OCI-LY7 (cell line): ENCODE measurements at regions not wholly inside any gene's neighbourhood (a gene's known extent, or its start where the extent isn't known, plus 50 kb on each side); places are given as distances from the start of the nearest gene placed in this dataset.

ENCODE experiments used
- BruUV-seq: library from RNA; stranded (reverse); fragments of 400-500 nt; replicated peaks from 2 replicates; lab custom pipeline; 2021; lab: Mats Ljungman, UMichigan
- CTCF ChIA-PET: fragments of 300-600 bp; sonication (Branson Sonifier 250); formaldehyde crosslinking; loops from one replicate; lab custom pipeline; 2022; ENCODE audit warnings: antibody characterized with exemption; ENCODE audit not compliant: unreplicated experiment; lab: Charles Lee
- POLR2A ChIA-PET: fragments of 300-600 bp; sonication (Branson Sonifier 250); formaldehyde crosslinking; loops from one replicate; lab custom pipeline; 2022; ENCODE audit warnings: antibody characterized with exemption; lab: Charles Lee
- DNase-seq: peaks from one replicate; pipeline ENCODE4 v3.0.0-alpha.2; 2015; ENCODE audit warnings: low spot score
- H2AFZ ChIP-seq: fragments of 200-600 bp; sonication (generic), shearing (Covaris generic); 2 replicates; pipeline ENCODE4 v1.6.1; 2014; ENCODE audit warnings: mild to moderate bottlenecking, antibody characterized with exemption, low read length, moderate library complexity
- H3K27ac ChIP-seq: fragments of 200-600 bp; sonication (generic); 2 replicates; pipeline ENCODE4 v1.5.1; 2014; ENCODE audit warnings: mixed run types, low read depth, mild to moderate bottlenecking, moderate library complexity, low read length, inconsistent platforms; ENCODE audit not compliant: poor library complexity, severe bottlenecking
- H3K36me3 ChIP-seq: fragments of 200-600 bp; sonication (generic); 2 replicates; pipeline ENCODE4 v1.6.1; 2014; ENCODE audit warnings: mild to moderate bottlenecking, antibody characterized with exemption, low read length, moderate library complexity, mixed read lengths; ENCODE audit not compliant: insufficient read depth
- H3K4me1 ChIP-seq: fragments of 200-600 bp; sonication (generic); 2 replicates; pipeline ENCODE4 v1.5.1; 2014; ENCODE audit warnings: mild to moderate bottlenecking, low read length; ENCODE audit not compliant: insufficient read depth, poor library complexity, severe bottlenecking
- H3K4me2 ChIP-seq: fragments of 200-600 bp; sonication (generic); 2 replicates; pipeline ENCODE4 v1.6.1; 2014; ENCODE audit warnings: mild to moderate bottlenecking, low read length
- H3K4me3 ChIP-seq: fragments of 200-600 bp; sonication (generic); 2 replicates; pipeline ENCODE4 v1.5.1; 2014; ENCODE audit warnings: mild to moderate bottlenecking, low read depth, low read length; ENCODE audit not compliant: poor library complexity, severe bottlenecking
- H3K79me2 ChIP-seq: fragments of 200-600 bp; sonication (generic); 2 replicates; pipeline ENCODE4 v1.6.1; 2016; ENCODE audit warnings: low read depth, mild to moderate bottlenecking, low read length, moderate library complexity, mixed read lengths; ENCODE audit not compliant: insufficient read depth
- H3K9me2 ChIP-seq: fragments of 200-600 bp; sonication (generic); 2 replicates; pipeline ENCODE4 v1.6.1; 2016; ENCODE audit warnings: mild to moderate bottlenecking, low read length, mixed read lengths; ENCODE audit not compliant: insufficient read depth
- H3K9me3 ChIP-seq: fragments of 200-600 bp; sonication (generic); 2 replicates; pipeline ENCODE4 v1.6.1; 2014; ENCODE audit warnings: mild to moderate bottlenecking, mixed run types, low read length, mixed read lengths
- H4K20me1 ChIP-seq: fragments of 200-600 bp; sonication (generic); 2 replicates; pipeline ENCODE4 v1.6.1; 2014; ENCODE audit warnings: mild to moderate bottlenecking, antibody characterized with exemption, low read length, moderate library complexity, mixed read lengths; ENCODE audit not compliant: insufficient read depth
- EZH2phosphoT487 ChIP-seq: fragments of 200-600 bp; sonication (generic); IDR thresholded peaks from 2 replicates; pipeline ENCODE4 v1.6.1; 2018; ENCODE audit warnings: low read depth, borderline replicate concordance, mild to moderate bottlenecking, mixed run types, antibody characterized with exemption, low read length, moderate library complexity, mixed read lengths
- intact Hi-C: fragments of 100-400 bp; cut with micrococcal nuclease; formaldehyde crosslinking; loops from one replicate; pipeline ENCODE4 v1.10.0; 2022; ENCODE audit not compliant: unreplicated experiment
- TF ChIP-seq, protein P1 (sequence below): fragments of 200-600 bp; sonication (generic); conservative IDR thresholded peaks from 2 replicates; pipeline ENCODE4 v1.5.1; 2014; ENCODE audit warnings: mild to moderate bottlenecking, antibody characterized with exemption, low read length, moderate library complexity, mixed read lengths

DNA sequence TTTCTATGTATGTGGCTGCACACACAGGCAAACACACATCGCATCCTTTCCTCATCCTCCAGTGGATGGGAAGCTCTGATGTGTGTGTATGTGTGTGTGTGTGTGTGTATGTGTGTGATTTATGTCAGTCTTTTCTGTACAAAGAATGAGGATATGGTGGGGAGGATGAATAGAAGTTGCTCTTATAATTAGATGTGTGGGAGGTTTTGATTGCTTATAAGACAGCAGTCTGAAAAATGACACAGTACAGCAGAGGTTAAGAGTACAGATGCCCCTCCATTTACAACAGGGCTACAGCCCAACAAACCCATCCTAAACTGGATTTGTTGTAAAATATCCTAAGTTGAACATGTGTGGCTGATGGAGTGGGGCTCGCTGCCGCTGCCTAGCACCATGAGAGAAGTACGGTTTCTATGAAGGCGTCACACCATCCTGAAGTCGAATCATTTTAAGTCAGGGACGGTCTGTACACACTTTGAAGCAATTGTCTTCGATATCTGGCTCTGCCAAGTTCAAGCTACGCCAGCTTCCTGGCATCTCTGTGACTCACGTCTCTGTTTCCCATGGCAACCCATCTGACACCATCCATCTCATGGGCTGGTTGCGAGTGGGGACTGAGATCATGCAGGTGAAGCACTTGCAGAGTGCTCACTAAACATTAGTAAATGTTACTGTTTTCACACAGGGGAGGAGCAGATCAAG is 252.6 kb downstream of the MYLK4 start:
- Histone ChIP-seq H3K9me3 (no peaks in the 10 kb centered on the region), H3K4me1 (no peaks in the 10 kb centered on the region), H3K4me3 (no peak overlapping the region), H3K36me3 (no peaks in the 10 kb centered on the region), H4K20me1 (no peaks in the 10 kb centered on the region), H3K4me2 (no peak overlapping the region), H3K27ac (no peak overlapping the region), H3K9me2 (no peaks in the 10 kb centered on the region), H3K79me2 (no peaks in the 10 kb centered on the region), H2AFZ (no peak overlapping the region)
- CTCF ChIA-PET = no interaction called here
- TF ChIP-seq, protein P1, sequence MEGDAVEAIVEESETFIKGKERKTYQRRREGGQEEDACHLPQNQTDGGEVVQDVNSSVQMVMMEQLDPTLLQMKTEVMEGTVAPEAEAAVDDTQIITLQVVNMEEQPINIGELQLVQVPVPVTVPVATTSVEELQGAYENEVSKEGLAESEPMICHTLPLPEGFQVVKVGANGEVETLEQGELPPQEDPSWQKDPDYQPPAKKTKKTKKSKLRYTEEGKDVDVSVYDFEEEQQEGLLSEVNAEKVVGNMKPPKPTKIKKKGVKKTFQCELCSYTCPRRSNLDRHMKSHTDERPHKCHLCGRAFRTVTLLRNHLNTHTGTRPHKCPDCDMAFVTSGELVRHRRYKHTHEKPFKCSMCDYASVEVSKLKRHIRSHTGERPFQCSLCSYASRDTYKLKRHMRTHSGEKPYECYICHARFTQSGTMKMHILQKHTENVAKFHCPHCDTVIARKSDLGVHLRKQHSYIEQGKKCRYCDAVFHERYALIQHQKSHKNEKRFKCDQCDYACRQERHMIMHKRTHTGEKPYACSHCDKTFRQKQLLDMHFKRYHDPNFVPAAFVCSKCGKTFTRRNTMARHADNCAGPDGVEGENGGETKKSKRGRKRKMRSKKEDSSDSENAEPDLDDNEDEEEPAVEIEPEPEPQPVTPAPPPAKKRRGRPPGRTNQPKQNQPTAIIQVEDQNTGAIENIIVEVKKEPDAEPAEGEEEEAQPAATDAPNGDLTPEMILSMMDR = no peak
- TF ChIP-seq EZH2phosphoT487 = no peak
- POLR2A ChIA-PET = no interaction called here
- BruUV-seq = no TSS peak
- intact Hi-C loops = no loop called here
- DNase-seq = no peak

DNA sequence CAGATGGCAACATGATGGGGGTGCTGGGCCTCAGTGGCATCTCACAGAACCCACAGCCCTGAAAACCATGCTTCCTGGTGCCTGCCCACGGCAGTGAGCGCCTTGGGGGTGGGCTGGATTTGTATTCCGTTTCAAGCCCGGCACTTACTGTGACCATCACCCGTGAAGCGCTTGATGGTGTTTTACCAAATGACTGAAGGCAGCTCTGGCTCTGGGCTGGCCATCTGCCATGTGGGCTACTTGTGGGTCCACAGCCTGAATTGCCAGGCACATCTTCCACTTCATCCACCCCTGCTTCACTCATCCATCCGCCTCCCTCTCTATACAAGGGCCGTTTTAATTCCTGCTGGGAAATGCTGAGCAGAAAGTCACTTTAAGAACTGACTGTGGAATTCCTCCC is 250.9 kb upstream of the GMDS start:
- H3K79me2 ChIP-seq = no peaks in the 10 kb centered on the region
- no peaks in the 10 kb centered on the region for H4K20me1 ChIP-seq
- H3K9me3 ChIP-seq = no peaks in the 10 kb centered on the region
- POLR2A ChIA-PET = no interaction called here
- no peaks in the 10 kb centered on the region for H3K36me3 ChIP-seq
- no peak overlapping the region for H3K4me2 ChIP-seq
- no peak overlapping the region for H2AFZ ChIP-seq
- intact Hi-C loops = no loop called here
- H3K4me3 ChIP-seq = no peak overlapping the region
- TF ChIP-seq EZH2phosphoT487 = no peak
- TF ChIP-seq, protein P1 = no peak
- BruUV-seq = no TSS peak
- H3K27ac ChIP-seq = no peak overlapping the region
- DNase-seq = no peak
- CTCF ChIA-PET = no interaction called here
- H3K9me2 ChIP-seq = no peaks in the 10 kb centered on the region
- H3K4me1 ChIP-seq = no peaks in the 10 kb centered on the region

DNA sequence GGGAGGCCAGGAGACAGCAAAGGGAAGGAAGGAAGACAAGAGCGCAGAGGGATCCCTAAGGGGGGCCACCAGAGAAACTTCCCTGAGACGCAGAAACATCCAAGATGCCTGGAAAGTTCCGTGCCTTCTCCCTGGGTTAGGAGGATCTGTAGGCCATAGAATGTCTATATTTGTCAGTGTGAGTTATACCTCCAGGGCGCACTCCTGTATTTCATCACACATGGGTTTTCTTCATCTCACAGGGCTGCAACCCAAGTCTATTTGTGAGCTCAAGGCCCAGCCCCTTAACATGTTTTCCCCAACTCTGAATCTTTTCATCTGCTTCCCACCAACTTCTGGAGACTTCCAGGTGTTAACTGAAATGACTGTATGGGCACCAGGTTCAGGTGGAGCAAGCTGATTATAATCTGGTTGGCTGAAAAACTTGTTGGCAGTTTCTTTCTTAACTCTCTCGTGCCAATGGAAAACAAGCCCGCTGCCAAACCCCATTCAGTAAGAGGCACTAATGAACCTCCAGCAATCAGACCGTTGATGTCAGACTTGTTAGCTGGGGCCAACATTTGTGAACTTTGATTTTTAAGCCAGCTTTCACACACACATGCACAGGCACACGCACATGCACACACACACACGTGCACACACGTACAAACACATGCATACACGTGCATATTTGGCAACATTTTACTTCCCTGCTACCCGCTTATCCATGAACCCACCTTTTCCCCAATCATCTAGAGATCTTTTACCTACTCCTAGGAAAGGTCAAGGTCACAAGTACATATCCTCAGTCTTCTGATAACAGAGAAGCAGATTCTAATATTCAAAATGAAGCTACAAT is 247.5 kb upstream of the GMDS start:
- no peak for DNase-seq
- TF ChIP-seq EZH2phosphoT487 = no peak
- TF ChIP-seq, protein P1 = no peak
- Histone ChIP-seq H3K4me2 (no peak overlapping the region), H3K27ac (no peak overlapping the region), H3K79me2 (no peaks in the 10 kb centered on the region), H3K4me1 (no peaks in the 10 kb centered on the region), H4K20me1 (no peaks in the 10 kb centered on the region), H3K36me3 (no peaks in the 10 kb centered on the region), H2AFZ (no peak overlapping the region), H3K9me2 (no peaks in the 10 kb centered on the region), H3K9me3 (no peaks in the 10 kb centered on the region), H3K4me3 (no peak overlapping the region)
- ChIA-PET POLR2A (interaction anchor here (0.6 kb wide), 1 partner anchor 417 kb away, joined by 4 read pairs; no protein-coding TSS in a partner anchor), CTCF (no interaction called here)
- no TSS peak for BruUV-seq
- intact Hi-C loops = no loop called here
